ENCODE measurements at regions not wholly inside any gene's neighbourhood (a gene's known extent, or its start where the extent isn't known, plus 50 kb on each side); places are given as distances from the start of the nearest gene placed in this dataset.

- ChIA-PET POLR2A (no interaction called here), CTCF (interaction anchor here (0.5 to 1.2 kb wide), 2 partner anchors 18 to 250 kb away, joined by 3 to 4 read pairs; no protein-coding TSS in a partner anchor)
- no peak overlapping the region for H3K27ac ChIP-seq (ENCODE audit: extremely low read depth, low read depth, low read length)
- H3K9me3 ChIP-seq (ENCODE audit: control insufficient read depth, insufficient read depth, low read depth, low read length): no peaks in the 10 kb centered on the region
- no peaks in the 10 kb centered on the region for H3K36me3 ChIP-seq (ENCODE audit: control insufficient read depth in 2 of 2, insufficient read depth in 1 of 2, low read length in 2 of 2)
- H3K4me3 ChIP-seq (ENCODE audit: low read depth, low read length): no peak overlapping the region
- no peaks in the 10 kb centered on the region for H3K4me1 ChIP-seq (ENCODE audit: control insufficient read depth, insufficient read depth, low read length)
- TF ChIP-seq ZNF501 (tag by site-specific recombination; IDR thresholded peaks at IDR 0.05): no peak
- no peak for TF ChIP-seq ZNF132 (tag by site-specific recombination; IDR thresholded peaks at IDR 0.05; ENCODE audit: borderline replicate concordance)
- no peak for TF ChIP-seq ZNF626 (tag by site-specific recombination; IDR thresholded peaks at IDR 0.05)
- TF ChIP-seq ZNF580 (tag by site-specific recombination; IDR thresholded peaks at IDR 0.05): no peak
- TF ChIP-seq, protein P1, sequence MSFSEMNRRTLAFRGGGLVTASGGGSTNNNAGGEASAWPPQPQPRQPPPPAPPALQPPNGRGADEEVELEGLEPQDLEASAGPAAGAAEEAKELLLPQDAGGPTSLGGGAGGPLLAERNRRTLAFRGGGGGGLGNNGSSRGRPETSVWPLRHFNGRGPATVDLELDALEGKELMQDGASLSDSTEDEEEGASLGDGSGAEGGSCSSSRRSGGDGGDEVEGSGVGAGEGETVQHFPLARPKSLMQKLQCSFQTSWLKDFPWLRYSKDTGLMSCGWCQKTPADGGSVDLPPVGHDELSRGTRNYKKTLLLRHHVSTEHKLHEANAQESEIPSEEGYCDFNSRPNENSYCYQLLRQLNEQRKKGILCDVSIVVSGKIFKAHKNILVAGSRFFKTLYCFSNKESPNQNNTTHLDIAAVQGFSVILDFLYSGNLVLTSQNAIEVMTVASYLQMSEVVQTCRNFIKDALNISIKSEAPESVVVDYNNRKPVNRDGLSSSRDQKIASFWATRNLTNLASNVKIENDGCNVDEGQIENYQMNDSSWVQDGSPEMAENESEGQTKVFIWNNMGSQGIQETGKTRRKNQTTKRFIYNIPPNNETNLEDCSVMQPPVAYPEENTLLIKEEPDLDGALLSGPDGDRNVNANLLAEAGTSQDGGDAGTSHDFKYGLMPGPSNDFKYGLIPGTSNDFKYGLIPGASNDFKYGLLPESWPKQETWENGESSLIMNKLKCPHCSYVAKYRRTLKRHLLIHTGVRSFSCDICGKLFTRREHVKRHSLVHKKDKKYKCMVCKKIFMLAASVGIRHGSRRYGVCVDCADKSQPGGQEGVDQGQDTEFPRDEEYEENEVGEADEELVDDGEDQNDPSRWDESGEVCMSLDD (tag by site-specific recombination; IDR thresholded peaks at IDR 0.05): no peak
- no peak for TF ChIP-seq ZBTB20 (tag by site-specific recombination; IDR thresholded peaks at IDR 0.05)
- no peak for TF ChIP-seq YY2 (tag by site-specific recombination; IDR thresholded peaks at IDR 0.05)
- TF ChIP-seq ZNF404 (tag by site-specific recombination; IDR thresholded peaks at IDR 0.05): no peak
- TF ChIP-seq, protein P2, sequence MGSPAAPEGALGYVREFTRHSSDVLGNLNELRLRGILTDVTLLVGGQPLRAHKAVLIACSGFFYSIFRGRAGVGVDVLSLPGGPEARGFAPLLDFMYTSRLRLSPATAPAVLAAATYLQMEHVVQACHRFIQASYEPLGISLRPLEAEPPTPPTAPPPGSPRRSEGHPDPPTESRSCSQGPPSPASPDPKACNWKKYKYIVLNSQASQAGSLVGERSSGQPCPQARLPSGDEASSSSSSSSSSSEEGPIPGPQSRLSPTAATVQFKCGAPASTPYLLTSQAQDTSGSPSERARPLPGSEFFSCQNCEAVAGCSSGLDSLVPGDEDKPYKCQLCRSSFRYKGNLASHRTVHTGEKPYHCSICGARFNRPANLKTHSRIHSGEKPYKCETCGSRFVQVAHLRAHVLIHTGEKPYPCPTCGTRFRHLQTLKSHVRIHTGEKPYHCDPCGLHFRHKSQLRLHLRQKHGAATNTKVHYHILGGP (tag by site-specific recombination; IDR thresholded peaks at IDR 0.05): no peak
- no peak for TF ChIP-seq ZNF140 (tag by site-specific recombination; IDR thresholded peaks at IDR 0.05)
- TF ChIP-seq ZNF514 (tag by site-specific recombination; IDR thresholded peaks at IDR 0.05): no peak
- TF ChIP-seq ZNF510 (tag by site-specific recombination; IDR thresholded peaks at IDR 0.05; ENCODE audit: insufficient replicate concordance): no peak
- TF ChIP-seq ZNF664 (tag by site-specific recombination; IDR thresholded peaks at IDR 0.05): no peak
- TF ChIP-seq ZNF660 (tag by site-specific recombination; IDR thresholded peaks at IDR 0.05): no peak
These were observed 64.8 kb downstream of the PDCL3 start for GRCh38 chr2:100627330-100628300.

DNA sequence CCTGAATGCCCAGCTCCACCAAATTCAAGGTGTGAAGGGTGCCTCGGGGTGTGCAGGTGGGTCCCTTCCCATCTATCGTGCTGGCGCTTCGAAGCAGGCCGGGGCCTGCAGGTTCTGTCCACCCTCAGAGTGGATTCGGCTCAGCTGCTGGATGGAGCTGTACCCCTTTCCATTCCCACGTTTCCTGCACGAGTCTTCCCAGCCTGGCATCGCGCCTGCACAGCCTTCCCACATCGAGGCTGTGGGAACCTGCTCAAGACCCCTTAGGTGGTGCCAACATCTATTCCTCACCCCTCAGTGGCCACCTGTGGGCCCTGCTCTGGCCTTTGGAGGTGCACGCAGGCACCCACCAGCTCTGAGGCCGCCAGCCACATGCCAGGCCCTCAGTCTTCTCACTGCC lies 65.7 kb downstream of the PDCL3 start:
- CTCF ChIA-PET: interaction anchor here (0.6 to 1.2 kb wide), 2 partner anchors 18 to 645 kb away, joined by 3 read pairs; no protein-coding TSS in a partner anchor
- TF ChIP-seq ZNF610 (tag by site-specific recombination; IDR thresholded peaks at IDR 0.05; ENCODE audit: borderline replicate concordance) (no peak), MZF1 (tag by site-specific recombination; IDR thresholded peaks at IDR 0.05; ENCODE audit: borderline replicate concordance) (no peak), PRDM6 (tag by site-specific recombination; IDR thresholded peaks at IDR 0.05) (no peak), ZNF121 (tag by site-specific recombination; IDR thresholded peaks at IDR 0.05) (no peak), KLF16 (tag by site-specific recombination; IDR thresholded peaks at IDR 0.05) (no peak), ZBTB17 (tag by site-specific recombination; IDR thresholded peaks at IDR 0.05) (no peak), ZNF785 (tag by site-specific recombination; IDR thresholded peaks at IDR 0.05) (no peak)
- POLR2A ChIA-PET: no interaction called here
- H3K9me3 ChIP-seq (ENCODE audit: control insufficient read depth, insufficient read depth, low read depth, low read length): no peaks in the 10 kb centered on the region
- H3K4me1 ChIP-seq (ENCODE audit: control insufficient read depth, insufficient read depth, low read length): no peaks in the 10 kb centered on the region
- no peaks in the 10 kb centered on the region for H3K36me3 ChIP-seq (ENCODE audit: control insufficient read depth in 2 of 2, insufficient read depth in 1 of 2, low read length in 2 of 2)
- H3K4me3 ChIP-seq (ENCODE audit: low read depth, low read length): no peak overlapping the region
- no peak overlapping the region for H3K27ac ChIP-seq (ENCODE audit: extremely low read depth, low read depth, low read length)

Measured in HEK293 (cell line).